HG03097 (cell line): ENCODE measurements at regions not wholly inside any gene's neighbourhood (a gene's known extent, or its start where the extent isn't known, plus 50 kb on each side); places are given as distances from the start of the nearest gene placed in this dataset.

Experiments used
- ATAC-seq: cut with Tn5 transposase; IDR thresholded peaks from one replicate; pipeline ENCODE4 v1.9.1; 2021; ENCODE audit not compliant: unreplicated experiment, low FRiP score

DNA sequence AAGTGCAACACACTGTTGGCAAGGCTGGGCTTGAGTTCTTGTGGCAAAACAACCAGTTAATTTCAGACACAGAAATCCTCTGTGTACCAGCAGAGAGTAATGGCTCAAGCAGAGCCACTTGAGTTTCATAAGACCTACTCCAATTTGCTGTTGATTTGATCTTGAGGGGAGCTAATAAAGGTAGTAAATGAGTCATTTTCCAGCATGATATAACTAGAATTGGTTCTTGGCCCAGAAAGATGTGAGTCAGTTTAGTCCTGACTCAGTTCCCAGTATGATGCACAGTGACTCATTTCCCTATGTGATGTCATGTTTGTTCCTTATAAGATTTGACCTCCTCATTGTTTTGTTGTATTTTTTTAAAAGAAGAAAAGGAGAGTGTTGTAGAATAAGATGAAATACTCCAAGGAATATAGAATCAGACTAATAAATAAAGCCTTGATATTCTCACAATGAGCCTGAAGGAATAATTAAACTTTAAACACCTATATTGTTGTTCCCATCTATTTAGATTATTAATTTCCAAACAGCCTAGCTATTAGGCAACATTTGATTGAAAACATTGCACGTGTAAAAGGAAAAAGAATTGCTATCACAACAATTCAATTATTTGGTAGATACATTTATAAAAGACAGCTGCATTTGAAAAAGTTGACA lies 186.2 kb downstream of the REEP3 start:
- peak; percentile 68 for ATAC-seq

DNA sequence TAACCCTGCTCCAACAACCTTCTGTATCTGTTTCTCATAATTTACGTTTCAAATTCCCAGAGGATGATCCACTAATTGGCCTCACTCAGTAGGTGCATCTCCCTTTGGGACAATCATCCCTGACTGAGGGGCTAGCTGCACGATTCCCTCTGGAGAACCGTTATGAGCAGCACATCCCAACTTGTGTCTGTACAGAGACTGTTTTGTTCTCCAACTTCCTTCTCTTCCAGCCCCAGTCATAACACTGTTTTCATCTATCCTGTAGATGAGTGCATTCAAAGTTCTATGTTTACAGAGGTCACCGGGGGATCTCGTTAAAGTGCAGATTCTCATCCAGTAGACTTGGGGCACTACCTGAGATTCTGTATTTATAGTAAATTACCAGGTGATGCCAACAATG lies 187.2 kb downstream of the REEP3 start:
- no peak for ATAC-seq

DNA sequence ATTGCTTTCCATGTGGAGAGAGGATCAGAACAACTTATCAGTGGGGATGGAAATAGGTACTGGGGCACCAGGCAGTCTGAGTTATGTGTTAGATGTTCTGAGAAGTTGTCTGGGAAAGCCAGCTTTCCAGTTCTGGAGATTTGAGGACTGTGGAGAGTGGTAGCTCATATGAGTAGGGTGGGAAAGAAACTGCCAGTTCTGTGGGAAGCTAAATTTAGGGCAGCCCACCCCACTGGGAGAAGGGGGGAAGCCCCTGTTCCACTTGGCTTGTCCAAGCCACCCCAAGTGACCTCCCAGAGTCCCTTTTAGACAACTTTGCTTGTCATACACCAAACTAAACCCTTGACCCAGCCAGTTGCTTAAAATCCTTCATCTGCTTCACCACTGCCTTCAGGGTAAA lies 189.5 kb downstream of the REEP3 start:
- no peak for ATAC-seq

DNA sequence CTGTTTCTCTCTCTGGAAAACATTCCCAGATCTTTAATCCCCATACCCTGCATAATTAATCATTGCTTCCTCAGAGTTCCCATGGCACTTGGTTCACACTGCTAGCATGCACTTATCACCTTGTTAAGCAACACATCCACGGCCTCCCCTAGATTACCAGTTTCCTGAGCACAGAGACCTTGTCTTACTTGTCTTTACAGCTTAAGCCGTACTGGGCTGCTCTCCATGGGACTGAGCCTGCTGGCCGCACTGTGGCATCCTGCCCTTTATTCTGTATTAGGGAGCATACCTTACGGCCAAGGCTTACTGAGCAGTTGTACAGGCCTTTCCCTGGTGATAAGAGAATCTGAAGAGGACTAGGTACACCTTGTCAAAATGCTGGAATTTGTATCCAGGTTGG lies 190.2 kb downstream of the REEP3 start:
- ATAC-seq = no peak

DNA sequence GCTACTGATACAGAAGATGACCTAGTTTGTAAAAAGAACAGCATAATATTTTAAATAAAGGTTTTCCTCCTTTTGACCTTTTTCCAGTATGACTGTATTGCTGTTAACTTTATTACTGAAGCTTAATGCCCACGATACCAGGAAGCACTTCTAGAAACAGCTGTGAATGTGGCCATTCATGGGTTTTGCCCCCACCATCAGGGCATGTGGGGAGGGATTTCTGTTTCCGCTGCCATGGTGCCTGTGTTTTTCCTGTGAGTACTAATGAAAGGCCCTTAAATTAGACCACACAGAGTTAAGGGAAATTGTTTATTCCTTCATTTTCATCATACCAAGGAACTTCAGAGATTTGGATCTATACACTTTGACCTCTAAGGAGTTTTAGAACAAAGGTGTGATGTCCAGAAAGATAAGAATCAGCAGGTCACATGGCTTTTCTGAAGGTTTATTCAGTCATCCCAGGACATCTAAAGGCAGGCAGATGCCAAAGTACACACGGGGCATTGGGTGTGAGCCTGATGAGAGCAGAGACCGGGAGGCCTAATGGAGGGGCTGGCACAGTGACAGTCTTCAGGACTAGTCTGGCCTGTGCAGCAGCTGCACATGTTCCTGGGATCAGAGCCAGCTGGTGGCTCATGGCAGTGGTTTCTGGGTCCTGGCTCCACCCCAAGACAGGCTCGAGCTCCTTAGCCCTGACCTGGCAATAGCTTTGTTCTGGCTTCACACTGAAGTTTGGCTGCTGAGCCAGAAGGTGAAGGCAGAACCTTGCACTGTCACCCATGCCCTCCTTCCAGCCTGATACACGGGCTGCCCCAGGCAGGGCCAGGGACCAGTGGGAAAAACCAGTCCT lies 190.9 kb downstream of the REEP3 start:
- no peak for ATAC-seq

DNA sequence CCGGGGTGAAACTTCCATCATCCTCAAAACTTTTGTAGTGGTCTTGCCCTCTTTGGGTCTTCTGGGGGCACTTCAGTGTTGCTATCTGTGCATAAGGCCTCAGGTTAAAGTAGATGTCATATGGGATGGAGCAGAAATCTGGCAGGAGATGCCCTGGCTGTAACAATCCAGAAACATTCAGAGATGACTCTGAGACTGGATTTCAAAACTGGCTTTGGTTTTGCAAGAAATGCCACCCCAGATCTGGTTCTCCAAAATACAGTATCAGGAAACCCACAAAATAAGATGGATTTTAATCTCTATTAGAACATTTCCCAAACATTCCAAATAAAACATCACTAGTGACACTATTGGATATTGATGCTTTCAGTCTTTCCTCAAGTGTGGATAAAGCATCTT lies 191.5 kb downstream of the REEP3 start:
- no peak for ATAC-seq

DNA sequence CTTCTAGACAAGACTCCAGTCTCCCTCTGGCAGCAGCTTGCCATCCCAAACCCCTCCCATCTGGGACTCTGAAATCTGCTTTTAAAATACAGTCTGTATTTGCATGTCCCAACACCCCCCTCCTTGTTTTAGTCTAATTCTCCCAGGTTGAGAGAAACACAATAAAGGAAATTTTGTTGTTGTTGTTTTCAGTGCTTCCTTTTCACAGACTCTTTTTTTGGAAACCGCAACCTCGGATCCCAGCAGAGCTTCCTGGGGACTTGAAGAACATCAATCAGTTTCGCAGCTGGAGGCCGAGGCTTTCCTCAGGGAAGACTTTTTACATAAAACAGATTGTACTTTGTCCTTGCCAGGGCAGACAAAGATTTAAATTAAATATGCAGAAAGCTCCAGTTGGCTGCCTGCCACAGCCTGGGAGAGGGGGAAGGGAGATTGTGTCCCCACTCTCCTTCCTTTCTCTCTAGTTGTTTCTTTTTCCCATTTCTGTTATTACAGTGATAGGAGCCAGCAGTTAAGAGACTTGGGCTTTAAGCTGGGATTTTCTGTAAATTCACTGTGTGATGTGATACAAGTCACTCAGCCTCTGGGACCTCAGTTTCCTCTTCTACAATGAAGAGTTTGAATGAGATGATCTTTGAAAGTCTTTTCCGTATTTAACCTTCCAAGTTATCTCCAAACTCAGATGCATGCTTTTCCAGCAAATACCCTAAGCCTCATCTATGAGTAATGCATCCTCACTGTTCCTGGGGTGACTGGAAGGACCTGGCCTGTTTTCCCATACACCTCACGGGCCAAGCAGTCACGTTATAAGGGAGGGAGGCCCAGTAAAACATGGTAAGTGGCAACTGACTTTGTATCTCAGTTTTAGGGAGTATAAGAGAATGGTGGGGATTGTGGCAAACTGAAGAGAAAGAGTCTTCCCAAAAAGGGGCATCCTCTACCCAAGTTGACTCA lies 192.3 kb downstream of the REEP3 start:
- ATAC-seq = no peak

DNA sequence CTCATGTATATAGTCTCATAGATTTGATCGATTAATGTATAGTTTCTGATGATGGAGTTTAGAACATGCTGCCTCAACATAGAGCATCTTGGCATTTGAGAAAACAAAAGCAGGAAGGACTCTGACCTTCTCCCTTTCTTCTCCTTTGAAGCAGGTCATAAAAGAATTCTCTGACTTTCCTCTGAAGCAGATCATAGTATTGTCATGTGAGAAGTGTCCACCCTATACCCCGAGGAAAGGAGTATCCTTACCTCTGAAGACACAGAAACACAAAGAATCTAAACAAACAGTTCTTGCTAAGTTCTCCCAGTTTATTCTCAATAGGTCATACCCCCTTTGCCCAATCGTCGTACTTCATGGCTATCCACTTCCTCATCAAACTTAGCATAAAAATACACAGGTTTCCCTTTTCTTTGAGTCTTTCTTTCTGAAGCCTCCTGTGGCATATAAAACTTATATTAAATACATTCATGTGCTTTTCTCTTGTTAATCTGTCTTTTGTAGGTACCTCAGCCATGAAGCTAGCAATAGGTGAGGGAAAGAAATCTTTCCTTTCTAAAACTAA lies 194.9 kb downstream of the REEP3 start:
- no peak for ATAC-seq

DNA sequence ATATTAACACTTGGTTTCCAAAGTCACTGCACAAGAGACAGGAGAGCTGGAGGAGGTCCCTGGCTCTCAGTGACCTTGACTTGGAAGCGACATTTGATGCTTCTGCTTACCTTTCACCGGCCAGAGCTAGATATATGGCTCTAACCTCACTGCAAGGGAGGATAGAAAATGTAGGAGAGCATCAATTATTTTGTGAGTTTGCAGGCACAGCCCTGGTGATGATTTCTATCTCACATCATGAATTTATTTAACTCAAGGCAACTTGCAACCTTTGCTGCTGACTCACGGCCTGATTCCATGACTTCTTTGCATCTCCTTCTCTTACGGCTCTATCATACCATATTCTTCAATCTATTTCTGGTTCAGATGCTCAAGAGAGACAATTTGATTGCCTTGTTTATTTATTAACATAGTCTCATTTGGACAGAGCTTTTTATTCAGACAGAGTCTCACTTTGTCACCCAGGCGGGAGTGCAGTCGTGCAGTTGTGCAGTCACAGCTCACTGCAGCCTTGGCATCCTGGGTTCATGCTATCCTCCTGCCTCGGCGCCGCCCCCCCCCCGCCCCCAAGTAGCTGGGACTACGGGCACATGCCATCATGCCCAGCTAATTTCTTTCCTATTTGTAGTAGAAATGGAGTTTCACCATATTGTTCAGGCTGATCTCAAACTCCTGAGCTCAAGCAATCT lies 196.0 kb downstream of the REEP3 start:
- ATAC-seq = no peak

DNA sequence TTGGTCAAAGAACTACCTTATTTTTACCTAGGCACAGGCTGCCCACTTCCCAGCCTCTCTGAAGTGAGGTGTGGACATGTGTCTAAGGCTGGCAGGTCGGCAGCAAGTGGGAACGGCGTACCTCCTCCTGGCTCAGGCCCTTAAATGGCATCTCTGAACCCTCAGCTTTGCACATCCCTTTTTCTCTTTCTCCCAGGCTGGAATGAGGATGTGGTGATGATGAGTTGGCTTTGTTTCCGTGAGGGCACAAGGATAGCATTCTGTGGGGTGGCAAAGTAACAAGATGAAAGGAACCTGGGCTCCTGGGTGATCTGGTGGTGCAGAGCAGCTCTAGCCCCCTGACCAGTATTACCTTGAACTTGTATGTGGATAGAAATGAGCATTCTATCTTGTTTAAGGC lies 196.8 kb downstream of the REEP3 start:
- ATAC-seq = no peak

DNA sequence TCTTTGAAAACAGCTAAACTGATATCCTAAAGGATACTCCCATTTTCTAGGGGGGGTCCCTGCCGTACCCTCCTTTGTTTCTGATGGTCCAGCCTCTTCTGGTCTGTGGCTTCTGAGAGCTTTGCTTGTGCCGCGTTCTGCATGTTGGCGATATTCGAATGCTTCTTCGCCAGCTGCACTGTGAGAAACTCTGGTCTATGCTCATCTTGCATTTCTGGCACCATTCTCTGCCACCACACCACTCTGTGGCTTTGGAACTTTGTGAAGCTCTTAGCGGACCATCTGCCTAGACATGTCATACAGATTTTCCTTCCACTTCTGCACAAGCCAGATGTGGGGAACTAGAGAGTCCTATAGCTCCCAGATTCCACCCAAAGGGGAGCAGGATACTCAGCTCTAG lies 197.2 kb downstream of the REEP3 start:
- no peak for ATAC-seq

DNA sequence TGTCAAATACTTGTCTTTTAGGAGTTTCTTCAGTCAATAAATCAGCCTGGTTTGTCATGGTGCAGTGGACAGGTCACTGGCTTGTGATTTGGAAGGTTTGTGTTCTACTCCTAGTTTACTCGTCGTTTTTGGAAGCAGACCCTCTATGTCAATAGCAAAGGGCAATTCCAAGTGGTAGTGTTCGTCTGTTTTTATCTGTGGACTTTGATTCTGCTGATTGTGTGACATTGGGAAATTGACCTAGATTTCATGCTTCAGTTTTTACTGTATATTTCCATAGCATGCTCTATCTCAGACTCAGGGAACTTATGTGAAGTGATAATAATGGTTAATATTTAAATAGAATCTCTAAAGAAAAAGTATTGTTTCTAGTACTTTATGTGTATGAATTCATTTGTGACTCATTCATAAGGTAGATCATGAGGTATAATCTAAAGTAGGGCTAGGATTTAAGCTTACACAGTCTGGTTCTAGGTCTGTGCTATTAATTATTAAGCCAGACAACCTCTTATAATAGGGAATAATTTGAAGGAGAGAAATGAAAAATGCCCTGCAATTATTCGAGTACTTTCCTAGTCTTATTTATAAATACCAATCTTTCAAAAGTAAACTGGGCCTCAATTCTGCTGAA lies 198.1 kb downstream of the REEP3 start:
- ATAC-seq = no peak

DNA sequence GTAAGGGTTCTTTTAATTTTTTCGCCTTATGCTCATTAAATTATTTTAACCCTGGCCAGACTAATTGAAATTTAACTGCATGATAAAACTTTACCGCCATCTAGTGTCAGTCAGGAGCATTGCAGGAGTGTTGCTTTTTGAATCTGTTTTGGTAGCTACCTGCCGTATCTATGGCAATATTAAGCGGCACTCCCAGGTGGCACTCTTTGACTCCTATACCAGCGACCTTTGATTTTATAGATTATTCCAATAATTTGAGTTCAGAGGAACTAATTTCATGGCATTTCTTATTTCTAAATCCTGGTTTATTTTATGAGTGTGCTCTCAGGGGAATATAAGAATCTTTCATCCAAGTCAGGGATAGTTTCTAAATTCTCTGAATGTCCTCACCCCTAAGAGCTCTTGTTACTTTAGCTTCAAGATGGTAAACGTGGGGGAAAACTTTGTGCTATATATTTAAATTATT lies 198.9 kb downstream of the REEP3 start:
- ATAC-seq = peak; percentile 42

DNA sequence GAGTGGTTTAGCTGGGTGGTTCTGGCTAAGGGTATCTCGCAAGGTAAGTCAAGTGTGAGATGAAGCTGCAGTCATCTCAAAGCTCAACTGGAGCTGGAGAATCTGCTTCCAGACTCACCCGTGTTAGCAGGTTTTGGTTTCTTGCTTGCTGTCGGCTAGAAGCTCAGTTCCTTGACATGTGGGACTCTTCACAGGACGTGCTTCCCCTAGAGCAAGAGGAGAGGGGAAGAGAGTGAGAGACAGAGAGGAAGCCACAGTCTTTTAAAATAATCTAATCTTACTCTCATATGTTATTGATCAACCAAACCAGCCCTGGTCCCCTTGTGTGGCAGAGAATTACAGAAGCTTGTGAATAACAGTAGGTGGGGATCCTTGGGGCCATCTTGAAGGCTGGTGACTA lies 199.5 kb downstream of the REEP3 start:
- peak; percentile 72 for ATAC-seq

DNA sequence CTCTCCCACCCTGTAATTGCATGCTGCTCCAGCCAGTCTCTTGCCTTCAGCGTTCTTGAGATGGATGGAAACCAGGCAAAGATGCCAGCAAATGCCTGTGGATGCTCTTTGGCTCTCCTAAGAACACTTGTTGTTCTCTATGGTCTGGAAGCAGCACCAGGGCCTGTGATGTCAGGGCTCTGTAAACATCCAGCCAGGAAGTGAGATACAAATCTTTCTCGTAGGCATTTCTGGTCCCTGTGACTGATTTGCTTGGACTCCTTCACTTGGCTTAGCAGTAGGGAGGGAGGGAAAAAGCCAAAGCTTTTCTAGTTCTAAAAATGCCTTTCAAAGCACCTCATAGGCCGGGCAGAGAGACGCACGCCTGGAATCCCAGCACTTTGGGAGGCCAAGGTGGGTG lies 201.3 kb downstream of the REEP3 start:
- ATAC-seq = no peak

DNA sequence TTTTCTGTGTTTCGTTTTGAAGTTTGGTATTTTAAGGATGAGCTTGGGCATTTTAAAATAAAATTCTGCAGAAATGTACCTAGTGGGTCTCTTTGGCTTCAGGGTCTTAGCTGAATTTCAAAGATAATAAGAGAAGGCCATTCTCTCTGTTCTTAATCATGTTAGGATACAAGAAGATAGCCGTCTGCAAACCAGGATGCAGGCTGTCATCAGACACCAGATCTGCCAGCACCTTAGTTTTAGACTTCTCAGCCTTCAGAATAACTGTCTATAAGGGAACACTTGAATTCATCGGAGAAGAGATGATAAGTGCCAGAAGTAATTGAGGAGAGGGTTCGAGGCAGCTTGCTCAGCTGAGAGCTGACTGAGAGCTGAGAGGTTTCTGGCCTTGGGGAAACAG lies 202.1 kb downstream of the REEP3 start:
- no peak for ATAC-seq

DNA sequence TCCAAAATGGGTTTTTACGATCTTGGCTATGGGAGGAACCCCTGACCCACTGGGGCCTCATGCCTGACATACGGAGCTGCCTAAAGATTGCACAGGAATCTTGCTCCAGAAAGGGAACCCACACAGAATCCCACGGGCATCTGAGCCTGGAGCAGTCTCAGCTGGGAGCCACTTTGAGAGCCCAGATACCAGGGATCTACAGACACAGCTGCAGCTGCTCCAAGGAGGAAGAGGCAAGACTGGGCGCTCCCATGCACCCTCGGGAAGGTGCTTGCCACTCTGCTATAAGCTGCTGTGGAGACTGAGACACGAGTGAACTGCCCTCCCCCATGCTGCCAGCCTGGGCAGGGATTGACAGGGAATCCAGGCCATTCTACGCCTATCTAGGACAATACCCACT lies 202.5 kb downstream of the REEP3 start:
- ATAC-seq = no peak

DNA sequence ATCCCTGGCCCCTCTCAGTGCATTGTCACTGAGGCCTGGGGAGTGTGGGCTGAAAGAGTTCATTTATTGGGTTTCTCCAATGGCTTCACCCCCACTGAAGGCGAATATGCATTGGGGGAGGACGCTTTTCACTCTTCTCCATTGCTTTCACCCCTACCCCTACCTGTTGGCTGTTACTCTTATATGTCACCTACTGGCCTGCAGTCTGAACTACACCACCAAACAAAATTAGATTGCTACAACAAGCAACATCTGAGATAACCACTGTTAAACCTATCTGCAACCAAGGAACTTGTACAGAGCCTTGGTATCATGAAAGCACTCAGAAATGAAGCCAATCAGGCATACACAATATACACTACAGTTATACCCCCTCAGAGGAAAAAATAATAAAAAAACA lies 203.7 kb downstream of the REEP3 start:
- no peak for ATAC-seq

DNA sequence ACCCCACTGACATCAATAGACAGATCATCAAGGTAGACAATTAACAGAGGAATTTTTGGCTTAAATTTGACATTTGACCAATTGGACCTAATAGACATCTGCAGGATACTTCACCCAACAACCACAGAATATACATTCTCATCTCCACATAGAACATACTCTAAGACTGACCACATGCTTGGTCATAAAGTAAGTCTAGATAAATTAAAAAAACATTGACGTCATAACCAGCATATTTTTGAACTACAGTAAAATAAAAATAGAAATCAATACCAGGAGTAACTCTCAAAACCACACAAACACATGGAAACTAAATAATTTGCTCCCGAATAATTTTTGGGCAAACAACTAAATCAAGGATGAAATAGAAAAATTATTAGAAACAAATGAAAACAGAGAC lies 205.7 kb downstream of the REEP3 start:
- no peak for ATAC-seq

DNA sequence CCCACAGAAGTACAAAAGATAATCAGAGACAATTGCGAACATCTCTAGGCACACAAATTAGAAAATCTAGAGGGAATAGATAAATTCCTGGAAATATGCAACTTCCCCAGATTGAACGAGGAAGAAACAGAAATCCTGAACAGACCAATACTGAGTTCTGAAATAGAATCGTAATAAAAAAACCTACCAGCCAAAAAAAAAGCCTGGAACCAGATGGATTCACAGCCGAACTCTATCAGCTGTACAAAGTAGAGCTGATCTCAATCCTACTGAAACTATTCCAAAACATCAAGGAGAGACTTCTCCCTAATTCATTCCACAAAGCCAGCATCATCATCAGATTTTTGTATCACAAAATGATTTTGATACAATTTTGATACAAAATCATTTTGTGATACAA lies 206.4 kb downstream of the REEP3 start:
- no peak for ATAC-seq
